Psoas muscle (tissue), 7 donors: ENCODE measurements at regions not wholly inside any gene's neighbourhood (a gene's known extent, or its start where the extent isn't known, plus 50 kb on each side); places are given as distances from the start of the nearest gene placed in this dataset.

ENCODE experiments used
- ATAC-seq, 4 donors: fragments of 200-7000 bp; cut with Tn5 transposase; one replicate each; pipeline ENCODE4 v1.9.1; 2020; ENCODE audit warnings: moderate library complexity in 3 of 4, mild to moderate bottlenecking in 2 of 4
- DNase-seq, 2 donors: peaks; one replicate each; pipeline ENCODE4 v3.0.0-alpha.2; 2020
- H3K27ac ChIP-seq: fragments of 200-600 bp; one replicate; pipeline ENCODE4 v1.8.0; 2022
- H3K27me3 ChIP-seq, 3 donors: fragments of 200-600 bp in 1 of 3; one replicate each; pipeline versions ENCODE4 v1.6.1 to v1.8.0; 2013 to 2022; ENCODE audit warnings: low read length in 2 of 3, mild to moderate bottlenecking in 2 of 3, moderate library complexity in 1 of 3; ENCODE audit not compliant: insufficient read depth in 3 of 3
- H3K36me3 ChIP-seq, 2 donors: fragments of 200-600 bp in 1 of 2; one replicate each; pipeline versions ENCODE4 v1.6.1 to v1.8.0; 2013 to 2022; ENCODE audit warnings: low read depth in 1 of 2, mild to moderate bottlenecking in 1 of 2, moderate library complexity in 1 of 2; ENCODE audit not compliant: insufficient read depth in 1 of 2
- H3K4me1 ChIP-seq: fragments of 200-600 bp; one replicate; pipeline ENCODE4 v1.8.0; 2022
- H3K4me3 ChIP-seq: fragments of 200-600 bp; one replicate; pipeline ENCODE4 v1.8.0; 2022; ENCODE audit warnings: mild to moderate bottlenecking
- H3K9me3 ChIP-seq: fragments of 200-600 bp; one replicate; pipeline ENCODE4 v1.8.0; 2022
- WGBS, 3 donors: extraction: QIAGEN DNeasy Blood & Tissue Kit; methylation state at CpG; one replicate each; pipeline versions ENCODE4 v1.1.6 to v1.1.7; 2013; 5-methylcytosine and 5-hydroxymethylcytosine counted together
- intact Hi-C, 2 donors: fragments of 100-400 bp; cut with DNase I; formaldehyde crosslinking; loops; one replicate each; pipeline versions ENCODE4 v1.11.0 to v1.14.2; 2022
- TF ChIP-seq, protein P1 (sequence below): fragments of 200-600 bp; IDR thresholded peaks from one replicate; pipeline ENCODE4 v1.8.0; 2022; ENCODE audit warnings: antibody characterized with exemption
- donor health status: healthy with polysubstance abuse.
- donor health status: DM: no; HTN: no; CAD: no; lungs with moderate emphysema.
- donor health status: Bipolar disorder and iron deficiency.
- donor health status: healthy.
- donor health status: DM: yes; HTN: yes; CAD: no.
- donor health status: DM: no; HTN: no; CAD: no.
- donor health status: DM: yes; HTN: yes; CAD: no.

GRCh38 chr11:110779108-110779507, 66.9 kb upstream of the ARHGAP20 start:
- Histone ChIP-seq H3K27me3 (no peaks in the 10 kb centered on the region), H3K9me3 (no peaks in the 10 kb centered on the region), H3K36me3 (no peaks in the 10 kb centered on the region), H3K4me3 (no peak overlapping the region), H3K4me1 (no peaks in the 10 kb centered on the region), H3K27ac (no peak overlapping the region)
- no peak for ATAC-seq
- intact Hi-C loops: no loop called here
- no peak for DNase-seq
- WGBS, 3 donors: 81 to 93% (median 85%) methylated on average over 3 of the region's 3 CpGs
- TF ChIP-seq, protein P1, sequence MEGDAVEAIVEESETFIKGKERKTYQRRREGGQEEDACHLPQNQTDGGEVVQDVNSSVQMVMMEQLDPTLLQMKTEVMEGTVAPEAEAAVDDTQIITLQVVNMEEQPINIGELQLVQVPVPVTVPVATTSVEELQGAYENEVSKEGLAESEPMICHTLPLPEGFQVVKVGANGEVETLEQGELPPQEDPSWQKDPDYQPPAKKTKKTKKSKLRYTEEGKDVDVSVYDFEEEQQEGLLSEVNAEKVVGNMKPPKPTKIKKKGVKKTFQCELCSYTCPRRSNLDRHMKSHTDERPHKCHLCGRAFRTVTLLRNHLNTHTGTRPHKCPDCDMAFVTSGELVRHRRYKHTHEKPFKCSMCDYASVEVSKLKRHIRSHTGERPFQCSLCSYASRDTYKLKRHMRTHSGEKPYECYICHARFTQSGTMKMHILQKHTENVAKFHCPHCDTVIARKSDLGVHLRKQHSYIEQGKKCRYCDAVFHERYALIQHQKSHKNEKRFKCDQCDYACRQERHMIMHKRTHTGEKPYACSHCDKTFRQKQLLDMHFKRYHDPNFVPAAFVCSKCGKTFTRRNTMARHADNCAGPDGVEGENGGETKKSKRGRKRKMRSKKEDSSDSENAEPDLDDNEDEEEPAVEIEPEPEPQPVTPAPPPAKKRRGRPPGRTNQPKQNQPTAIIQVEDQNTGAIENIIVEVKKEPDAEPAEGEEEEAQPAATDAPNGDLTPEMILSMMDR: no peak

- DNase-seq (no peak), ATAC-seq (no peak)
- Histone ChIP-seq H3K4me1 (no peaks in the 10 kb centered on the region), H3K27me3 (no peaks in the 10 kb centered on the region), H3K9me3 (no peaks in the 10 kb centered on the region), H3K4me3 (no peak overlapping the region), H3K36me3 (no peaks in the 10 kb centered on the region), H3K27ac (no peak overlapping the region)
- intact Hi-C loops: no loop called here
- WGBS, 3 donors: 43 to 47% (median 44%) methylated on average over 1 of the region's 1 CpG
- TF ChIP-seq, protein P1: no peak
These were observed 66.1 kb upstream of the ARHGAP20 start for GRCh38 chr11:110778343-110778742.

- H3K4me3 ChIP-seq: no peak overlapping the region
- no peaks in the 10 kb centered on the region for H3K9me3 ChIP-seq
- no peaks in the 10 kb centered on the region for H3K4me1 ChIP-seq
- no peak for DNase-seq
- WGBS, 3 donors: 42 to 47% (median 42%) methylated on average over 2 of the region's 2 CpGs
- no peaks in the 10 kb centered on the region for H3K36me3 ChIP-seq
- TF ChIP-seq, protein P1: no peak
- ATAC-seq: no peak
- no peaks in the 10 kb centered on the region for H3K27me3 ChIP-seq
- H3K27ac ChIP-seq: no peak overlapping the region
- intact Hi-C loops: no loop called here
These were observed 65.5 kb upstream of the ARHGAP20 start for GRCh38 chr11:110777775-110778174.

DNA sequence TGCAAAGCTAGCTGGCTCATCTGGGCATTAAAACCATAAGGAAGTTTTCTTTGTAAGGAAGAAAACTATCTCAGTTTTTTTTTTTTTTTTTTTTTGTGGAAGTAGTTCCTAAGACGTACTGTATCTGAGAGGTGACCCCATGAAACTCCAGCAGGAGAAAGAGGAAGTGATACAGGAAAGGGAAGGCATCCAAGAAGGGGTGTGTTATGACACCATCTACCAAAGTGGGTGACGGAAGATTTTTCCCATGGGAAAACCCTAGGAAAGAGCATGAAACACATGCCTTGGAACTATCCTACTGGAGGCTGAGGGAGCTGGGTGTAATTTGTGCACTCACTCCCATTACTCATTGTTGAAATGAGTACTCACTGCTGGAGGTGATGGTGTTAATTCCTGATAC, 63.8 kb upstream of the ARHGAP20 start:
- no peaks in the 10 kb centered on the region for H3K27me3 ChIP-seq
- intact Hi-C loops: no loop called here
- H3K4me1 ChIP-seq: no peaks in the 10 kb centered on the region
- no peak overlapping the region for H3K4me3 ChIP-seq
- no peaks in the 10 kb centered on the region for H3K36me3 ChIP-seq
- H3K27ac ChIP-seq: no peak overlapping the region
- DNase-seq: no peak
- WGBS, 3 donors: 56 to 69% (median 60%) methylated on average over 2 of the region's 2 CpGs
- ATAC-seq: no peak
- TF ChIP-seq, protein P1: no peak
- no peaks in the 10 kb centered on the region for H3K9me3 ChIP-seq
